HCT116 (cell line): ENCODE measurements at regions not wholly inside any gene's neighbourhood (a gene's known extent, or its start where the extent isn't known, plus 50 kb on each side); places are given as distances from the start of the nearest gene placed in this dataset.

Experiments used
- ATAC-seq: fragments of 200-7000 bp; cut with Tn5 transposase; 2 replicates; pipeline ENCODE4 v1.9.1; 2020; ENCODE audit warnings: mild to moderate bottlenecking, moderate library complexity
- BruUV-seq: library from RNA; stranded (reverse); fragments of 400-500 nt; replicated peaks from 2 replicates; lab custom pipeline; 2021; lab: Mats Ljungman, UMichigan
- CTCF ChIA-PET: fragments of 300-600 bp; sonication (Branson Sonifier 250); formaldehyde crosslinking; loops from one replicate; lab custom pipeline; 2021; ENCODE audit warnings: antibody characterized with exemption; lab: Charles Lee
- POLR2A ChIA-PET: fragments of 300-600, 350-600 bp; sonication (Branson Sonifier 250); formaldehyde crosslinking; loops from one replicate; lab custom pipeline; 2021; ENCODE audit warnings: antibody characterized with exemption; lab: Charles Lee
- RAD21 ChIA-PET, 2 experiments: fragments of 300-600 bp; sonication (Branson Sonifier 250); formaldehyde crosslinking; loops; one replicate each; lab custom pipeline; 2023; ENCODE audit warnings: low total read pairs in 2 of 2; ENCODE audit not compliant: uncharacterized antibody in 2 of 2, unreplicated experiment in 2 of 2, low non-redundant PET in 1 of 2; lab: Charles Lee
- DNase-seq: peaks from one replicate; pipeline ENCODE4 v3.0.0-alpha.2; 2010; ENCODE audit warnings: low read depth, low spot score
- H2AFZ ChIP-seq: fragments of 200-600 bp; shearing (Covaris generic), sonication (generic); 2 replicates; pipeline ENCODE4 v1.6.1; 2017; ENCODE audit warnings: low read depth, mixed run types, mixed read lengths, antibody characterized with exemption, low read length; ENCODE audit not compliant: poor library complexity, severe bottlenecking
- H3K27ac ChIP-seq: 2 replicates; pipeline ENCODE4 v1.5.1; 2012; ENCODE audit warnings: low read depth, low read length
- H3K27me3 ChIP-seq: fragments of 200-600 bp; sonication (generic); 2 replicates; pipeline ENCODE4 v1.6.1; 2016; ENCODE audit warnings: mixed run types, low read length, mixed read lengths; ENCODE audit not compliant: insufficient read depth
- H3K36me3 ChIP-seq, 2 experiments: fragments of 200-500 bp in 1 of 2; fragments of 200-600 bp in 1 of 2; sonication (Bioruptor generic) in 1 of 2; sonication (generic) in 1 of 2; 2 replicates each; pipeline versions ENCODE4 v1.5.1 to v1.6.1; 2014 to 2016; ENCODE audit warnings: low read length in 2 of 2, inconsistent platforms in 1 of 2, mixed read lengths in 1 of 2, mixed run types in 1 of 2; ENCODE audit not compliant: insufficient read depth in 2 of 2, control insufficient read depth in 1 of 2
- H3K4me1 ChIP-seq, 2 experiments: fragments of 200-600 bp in 1 of 2; sonication (generic) in 1 of 2; 2 replicates each; pipeline versions ENCODE4 v1.5.1 to v1.6.1; 2012 to 2017; ENCODE audit warnings: low read length in 2 of 2, inconsistent platforms in 1 of 2, mild to moderate bottlenecking in 1 of 2, mixed read lengths in 1 of 2, mixed run types in 1 of 2, moderate library complexity in 1 of 2; ENCODE audit not compliant: insufficient read depth in 2 of 2, control insufficient read depth in 1 of 2
- H3K4me2 ChIP-seq: fragments of 200-600 bp; sonication (generic); 2 replicates; pipeline ENCODE4 v1.6.1; 2017; ENCODE audit warnings: mixed run types, low read length, mixed read lengths
- H3K4me3 ChIP-seq, 2 experiments: fragments of 200-600 bp in 1 of 2; sonication (generic) in 1 of 2; replicated peaks in 1 of 2; 2 replicates each; pipeline ENCODE4 v1.5.1; 2011 to 2016; ENCODE audit warnings: low read length in 2 of 2, control low read depth in 1 of 2, low read depth in 1 of 2, mild to moderate bottlenecking in 1 of 2, mixed read lengths in 1 of 2, mixed run types in 1 of 2
- H3K79me2 ChIP-seq: fragments of 200-600 bp; sonication (generic); 2 replicates; pipeline ENCODE4 v1.6.1; 2017; ENCODE audit warnings: mild to moderate bottlenecking, mixed run types, low read length, moderate library complexity, mixed read lengths; ENCODE audit not compliant: insufficient read depth
- H3K9ac ChIP-seq: fragments of 200-600 bp; sonication (generic); 2 replicates; pipeline ENCODE4 v1.6.1; 2016; ENCODE audit warnings: low read length, mixed read lengths
- H3K9me2 ChIP-seq: fragments of 200-600 bp; sonication (generic), shearing (Covaris generic); 2 replicates; pipeline ENCODE4 v1.6.1; 2017; ENCODE audit warnings: mixed run types, mild to moderate bottlenecking, moderate library complexity; ENCODE audit not compliant: insufficient read depth
- H3K9me3 ChIP-seq, 2 experiments: fragments of 200-500 bp in 1 of 2; fragments of 200-600 bp in 1 of 2; sonication (Bioruptor generic) in 1 of 2; sonication (generic) in 1 of 2; 2 replicates each; pipeline ENCODE4 v1.6.1; 2014 to 2017; ENCODE audit warnings: low read length in 2 of 2, mixed read lengths in 2 of 2, inconsistent platforms in 1 of 2, low read depth in 1 of 2, mild to moderate bottlenecking in 1 of 2, mixed run types in 1 of 2, moderate library complexity in 1 of 2; ENCODE audit not compliant: control insufficient read depth in 1 of 2, insufficient read depth in 1 of 2
- H4K20me1 ChIP-seq: fragments of 200-600 bp; sonication (generic), shearing (Covaris generic); 2 replicates; pipeline ENCODE4 v1.6.1; 2017; ENCODE audit warnings: mixed run types, mild to moderate bottlenecking, moderate library complexity; ENCODE audit not compliant: insufficient read depth
- ATF3 ChIP-seq: IDR thresholded peaks from 2 replicates; pipeline ENCODE4 v1.6.1; 2012
- CBX3 ChIP-seq: IDR thresholded peaks from 2 replicates; pipeline ENCODE4 v1.6.1; 2012; ENCODE audit warnings: low read depth
- CTCF ChIP-seq, 3 experiments: fragments of 200-600 bp in 1 of 3; sonication (generic) in 1 of 3; IDR thresholded peaks in 2 of 3; conservative IDR thresholded peaks in 1 of 3; 2 replicates each; pipeline ENCODE4 v1.5.1; 2012 to 2017; ENCODE audit warnings: low read depth in 2 of 3, low read length in 2 of 3, antibody characterized with exemption in 1 of 3, borderline replicate concordance in 1 of 3, control low read depth in 1 of 3, mild to moderate bottlenecking in 1 of 3, mixed read lengths in 1 of 3, mixed run types in 1 of 3, moderate library complexity in 1 of 3; ENCODE audit not compliant: insufficient read depth in 1 of 3
- ELF1 ChIP-seq: IDR thresholded peaks from 2 replicates; pipeline ENCODE4 v1.6.1; 2012; ENCODE audit warnings: low read depth, borderline replicate concordance
- EZH2 ChIP-seq: fragments of 200-600 bp; sonication (generic); IDR thresholded peaks from 2 replicates; pipeline ENCODE4 v1.6.1; 2017; ENCODE audit warnings: antibody characterized with exemption, mixed run types
- EZH2phosphoT487 ChIP-seq: fragments of 200-600 bp; IDR thresholded peaks from 2 replicates; pipeline ENCODE4 v1.6.1; 2018; ENCODE audit warnings: antibody characterized with exemption, borderline replicate concordance
- FOSL1 ChIP-seq: IDR thresholded peaks from 2 replicates; pipeline ENCODE4 v1.6.1; 2012; ENCODE audit warnings: low read depth
- JUND ChIP-seq: IDR thresholded peaks from 2 replicates; pipeline ENCODE4 v1.6.1; 2012
- MAX ChIP-seq: IDR thresholded peaks from 2 replicates; pipeline ENCODE4 v1.6.1; 2012
- POLR2A ChIP-seq: IDR thresholded peaks from 2 replicates; pipeline ENCODE4 v1.7.0; 2011; ENCODE audit warnings: borderline replicate concordance; ENCODE audit not compliant: insufficient read depth, insufficient read length; ENCODE audit errors: extremely low read depth
- POLR2AphosphoS5 ChIP-seq: IDR thresholded peaks from 2 replicates; pipeline ENCODE4 v1.6.1; 2011; ENCODE audit warnings: mild to moderate bottlenecking, low read depth, low read length, moderate library complexity
- RAD21 ChIP-seq: IDR thresholded peaks from 2 replicates; pipeline ENCODE4 v1.6.1; 2012; ENCODE audit warnings: low read depth, mild to moderate bottlenecking
- REST ChIP-seq: IDR thresholded peaks from 2 replicates; pipeline ENCODE4 v1.6.1; 2012; ENCODE audit warnings: low read depth
- SIN3A ChIP-seq: IDR thresholded peaks from 2 replicates; pipeline ENCODE4 v1.6.1; 2012; ENCODE audit warnings: low read depth
- SP1 ChIP-seq: IDR thresholded peaks from 2 replicates; pipeline ENCODE4 v1.6.1; 2012; ENCODE audit warnings: low read depth
- SRF ChIP-seq: IDR thresholded peaks from 2 replicates; pipeline ENCODE4 v1.6.1; 2012; ENCODE audit warnings: low read depth
- YY1 ChIP-seq: IDR thresholded peaks from 2 replicates; pipeline ENCODE4 v1.6.1; 2011; ENCODE audit warnings: low read length, low read depth, moderate library complexity, mild to moderate bottlenecking; ENCODE audit not compliant: insufficient replicate concordance; ENCODE audit errors: extremely low read depth
- ZBTB33 ChIP-seq: IDR thresholded peaks from 2 replicates; pipeline ENCODE4 v1.6.1; 2011; ENCODE audit warnings: mild to moderate bottlenecking, low read length, moderate library complexity; ENCODE audit not compliant: insufficient replicate concordance; ENCODE audit errors: extremely low read depth
- ZFX ChIP-seq: fragments of 450-650 bp; IDR thresholded peaks from 2 replicates; pipeline ENCODE4 v1.6.1; 2017
- ZNF274 ChIP-seq: fragments of 200-500 bp; sonication (Bioruptor generic); IDR thresholded peaks from 2 replicates; pipeline ENCODE4 v1.6.1; 2014; ENCODE audit warnings: mild to moderate bottlenecking, low read depth, low read length, inconsistent platforms
- intact Hi-C: fragments of 100-400 bp; cut with micrococcal nuclease; formaldehyde crosslinking; loops from 2 replicates; pipeline ENCODE4 v1.10.0; 2022

- ChIA-PET POLR2A (no interaction called here), CTCF (no interaction called here), RAD21 (no interaction called here)
- H3K9me3 ChIP-seq: no peaks in the 10 kb centered on the region
- no peak overlapping the region for H3K27ac ChIP-seq
- TF ChIP-seq SIN3A (no peak), SRF (no peak), ATF3 (no peak), ZNF274 (no peak), RAD21 (no peak), ZFX (no peak), JUND (no peak), REST (no peak), YY1 (no peak), CTCF (IDR thresholded peaks at IDR 0.05 in 2 of 3, conservative IDR thresholded peaks at IDR 0.05 in 1 of 3; ENCODE audit: borderline replicate concordance in 1 of 3, insufficient read depth in 1 of 3, low read depth in 2 of 3, low read length in 2 of 3) (no peak), FOSL1 (no peak), EZH2 (no peak), ELF1 (no peak), MAX (no peak), ZBTB33 (no peak), SP1 (no peak), POLR2AphosphoS5 (no peak), CBX3 (no peak), POLR2A (no peak), EZH2phosphoT487 (no peak)
- H3K79me2 ChIP-seq: no peaks in the 10 kb centered on the region
- intact Hi-C loops: no loop called here
- no peak overlapping the region for H3K4me3 ChIP-seq
- no peak overlapping the region for H2AFZ ChIP-seq
- H3K36me3 ChIP-seq: no peaks in the 10 kb centered on the region
- H4K20me1 ChIP-seq: no peaks in the 10 kb centered on the region
- DNase-seq (no peak), ATAC-seq (no peak)
- BruUV-seq: no TSS peak
- no peaks in the 10 kb centered on the region for H3K9me2 ChIP-seq
- H3K9ac ChIP-seq: no peak overlapping the region
- no peak overlapping the region for H3K4me2 ChIP-seq
- H3K27me3 ChIP-seq: peaks cover 8% of the 10 kb centered on the region
- H3K4me1 ChIP-seq: no peaks in the 10 kb centered on the region
Measured at GRCh38 chr3:73273341-73273740, 211.9 kb downstream of the EBLN2 start.
